ENCODE measurements at regions not wholly inside any gene's neighbourhood (a gene's known extent, or its start where the extent isn't known, plus 50 kb on each side); places are given as distances from the start of the nearest gene placed in this dataset.
"Not testable (repeated sequence)": the region's sequence is repeated elsewhere in the genome, so short reads cannot be mapped to it uniquely, and the experiment has no call there.

DNA sequence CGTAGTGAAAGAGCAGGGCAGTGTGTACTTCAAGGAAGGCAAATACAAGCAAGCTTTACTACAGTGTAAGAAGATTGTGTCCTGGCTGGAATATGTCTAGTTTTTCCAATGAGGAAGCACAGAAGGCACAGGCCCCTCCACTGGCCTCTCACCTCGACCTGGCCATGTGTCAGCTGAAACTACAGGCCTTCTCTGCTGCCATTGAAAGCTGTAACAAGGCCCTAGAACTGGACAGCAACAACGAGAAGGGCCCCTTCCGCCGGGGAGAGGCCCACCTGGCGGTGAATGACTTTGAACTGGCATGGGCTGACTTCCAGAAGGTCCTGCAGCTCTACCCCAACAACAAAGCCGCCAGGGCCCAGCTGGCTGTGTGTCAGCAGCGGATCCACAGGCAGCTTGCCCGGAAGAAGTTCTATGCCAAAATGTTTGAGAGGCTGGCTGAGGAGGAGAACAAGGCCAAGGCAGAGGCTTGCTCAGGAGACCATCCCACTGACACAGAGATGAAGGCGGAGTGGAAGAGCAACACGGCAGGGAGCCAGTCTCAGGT, 202.2 kb downstream of the SPATA31A6 start:
- TF ChIP-seq FOSL1 (IDR thresholded peaks at IDR 0.05; ENCODE audit: insufficient read depth, low read depth, low read length); JUND (IDR thresholded peaks at IDR 0.05; ENCODE audit: low read length); YY1 (IDR thresholded peaks at IDR 0.05; ENCODE audit: low read depth, low read length); SAP30 (IDR thresholded peaks at IDR 0.05; ENCODE audit: insufficient read depth, insufficient replicate concordance, low read length); GABPA (IDR thresholded peaks at IDR 0.05; ENCODE audit: borderline replicate concordance, insufficient read depth, low read length); POLR2A (IDR thresholded peaks at IDR 0.05; ENCODE audit: control extremely low read depth in 1 of 2, low read depth in 2 of 2, low read length in 2 of 2); TAF1 (IDR thresholded peaks at IDR 0.05; ENCODE audit: low read depth, low read length): not testable (repeated sequence)
